ENCODE measurements at regions not wholly inside any gene's neighbourhood (a gene's known extent, or its start where the extent isn't known, plus 50 kb on each side); places are given as distances from the start of the nearest gene placed in this dataset.

- no peak for DNase-seq (ENCODE audit: low read depth)
Measured at GRCh38 chr20:50379049-50379990, 130.9 kb upstream of the PTPN1 start.

- no peak for DNase-seq (ENCODE audit: low read depth)
Measured at GRCh38 chr20:50379991-50380696, 130.0 kb upstream of the PTPN1 start.

GRCh38 chr20:50380697-50381040 is 129.5 kb upstream of the PTPN1 start:
- no peak for DNase-seq (ENCODE audit: low read depth)

GRCh38 chr20:50381075-50381732 is 129.0 kb upstream of the PTPN1 start:
- DNase-seq (ENCODE audit: low read depth): no peak

GRCh38 chr20:50381771-50382593 is 128.2 kb upstream of the PTPN1 start:
- DNase-seq (ENCODE audit: low read depth): no peak

- DNase-seq (ENCODE audit: low read depth): peak; percentile 12
Measured at GRCh38 chr20:50385733-50386640, 124.2 kb upstream of the PTPN1 start.

GRCh38 chr20:50386641-50386960 is 123.6 kb upstream of the PTPN1 start:
- no peak for DNase-seq (ENCODE audit: low read depth)

GRCh38 chr20:50387218-50387995 is 122.8 kb upstream of the PTPN1 start:
- no peak for DNase-seq (ENCODE audit: low read depth)

GRCh38 chr20:50387996-50388332 is 122.2 kb upstream of the PTPN1 start:
- DNase-seq (ENCODE audit: low read depth): no peak

GRCh38 chr20:50388733-50389437 is 121.3 kb upstream of the PTPN1 start:
- no peak for DNase-seq (ENCODE audit: low read depth)

- DNase-seq (ENCODE audit: low read depth): no peak
Measured at GRCh38 chr20:50389438-50389807, 120.8 kb upstream of the PTPN1 start.

GRCh38 chr20:50389808-50390684 is 120.1 kb upstream of the PTPN1 start:
- DNase-seq (ENCODE audit: low read depth): no peak

GRCh38 chr20:50390685-50391443 is 119.3 kb upstream of the PTPN1 start:
- DNase-seq (ENCODE audit: low read depth): no peak

GRCh38 chr20:50391444-50392137 is 118.6 kb upstream of the PTPN1 start:
- no peak for DNase-seq (ENCODE audit: low read depth)

GRCh38 chr20:50392138-50392866 is 117.9 kb upstream of the PTPN1 start:
- no peak for DNase-seq (ENCODE audit: low read depth)

- no peak for DNase-seq (ENCODE audit: low read depth)
Measured at GRCh38 chr20:50393242-50393641, 116.9 kb upstream of the PTPN1 start.

Measured in activated T-helper 1 cell treated with Interleukin-2 at 50 U/mL for 16 hours (primary cell).